Dendritic cell treated with granulocyte-macrophage colony-stimulating factor and Interleukin-4, amounts not matched to agents 40 ng/mL and 50 ng/mL, for 4 days (primary cell): ENCODE measurements at regions not wholly inside any gene's neighbourhood (a gene's known extent, or its start where the extent isn't known, plus 50 kb on each side); places are given as distances from the start of the nearest gene placed in this dataset.
A peak's percentile ranks its signal among the peaks of the same experiment; 100 is the strongest.
"Not testable (repeated sequence)": the region's sequence is repeated elsewhere in the genome, so short reads cannot be mapped to it uniquely, and the experiment has no call there.

Experiments used
- H3K27ac Mint-ChIP-seq: one replicate; pipeline ENCODE4 v1.8.0; 2022; ENCODE audit warnings: mild to moderate bottlenecking, mixed read lengths
- H3K27me3 Mint-ChIP-seq: one replicate; pipeline ENCODE4 v1.8.0; 2022; ENCODE audit warnings: mild to moderate bottlenecking, mixed read lengths
- H3K36me3 Mint-ChIP-seq: one replicate; pipeline ENCODE4 v1.8.0; 2022; ENCODE audit warnings: low read depth, mixed read lengths
- H3K4me1 Mint-ChIP-seq: one replicate; pipeline ENCODE4 v1.8.0; 2022; ENCODE audit warnings: low read depth, mixed read lengths
- H3K4me3 Mint-ChIP-seq: one replicate; pipeline ENCODE4 v1.8.0; 2022; ENCODE audit warnings: mild to moderate bottlenecking, moderate library complexity, mixed read lengths
- H3K9me3 Mint-ChIP-seq: one replicate; pipeline ENCODE4 v1.8.0; 2022; ENCODE audit warnings: mixed read lengths
- intact Hi-C: fragments of 100-400 bp; cut with micrococcal nuclease; formaldehyde crosslinking; loops from one replicate; pipeline ENCODE4 v1.15.0; 2022

DNA sequence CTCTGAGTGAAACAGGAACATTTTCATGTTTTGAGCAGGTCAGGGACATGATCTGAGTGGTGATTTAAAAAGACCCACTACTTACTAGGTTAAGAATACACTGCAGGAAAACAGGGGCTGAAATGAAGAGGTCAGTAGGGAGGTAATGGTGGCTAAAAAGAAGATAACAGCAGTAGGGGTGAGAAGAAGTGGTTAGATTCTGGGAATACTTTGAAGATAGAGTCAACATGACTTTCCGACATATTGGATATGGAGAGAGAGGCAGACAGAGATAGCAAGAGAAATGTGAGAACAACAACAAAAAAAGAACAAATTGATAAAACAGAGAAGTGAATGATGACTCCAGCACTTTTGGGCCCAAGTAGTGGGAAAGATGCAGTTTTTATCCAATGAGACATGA, 168.0 kb downstream of the ALX1 start:
- no peaks in the 10 kb centered on the region for H3K36me3 Mint-ChIP-seq
- peaks cover 10% of the 10 kb centered on the region for H3K4me1 Mint-ChIP-seq
- H3K27me3 Mint-ChIP-seq: no peaks in the 10 kb centered on the region
- no peak overlapping the region for H3K27ac Mint-ChIP-seq
- no peaks in the 10 kb centered on the region for H3K9me3 Mint-ChIP-seq
- H3K4me3 Mint-ChIP-seq: no peak overlapping the region
- intact Hi-C loops: loop anchor here (2.0 kb wide), 1 partner anchor 23 kb away; no protein-coding TSS in a partner anchor

DNA sequence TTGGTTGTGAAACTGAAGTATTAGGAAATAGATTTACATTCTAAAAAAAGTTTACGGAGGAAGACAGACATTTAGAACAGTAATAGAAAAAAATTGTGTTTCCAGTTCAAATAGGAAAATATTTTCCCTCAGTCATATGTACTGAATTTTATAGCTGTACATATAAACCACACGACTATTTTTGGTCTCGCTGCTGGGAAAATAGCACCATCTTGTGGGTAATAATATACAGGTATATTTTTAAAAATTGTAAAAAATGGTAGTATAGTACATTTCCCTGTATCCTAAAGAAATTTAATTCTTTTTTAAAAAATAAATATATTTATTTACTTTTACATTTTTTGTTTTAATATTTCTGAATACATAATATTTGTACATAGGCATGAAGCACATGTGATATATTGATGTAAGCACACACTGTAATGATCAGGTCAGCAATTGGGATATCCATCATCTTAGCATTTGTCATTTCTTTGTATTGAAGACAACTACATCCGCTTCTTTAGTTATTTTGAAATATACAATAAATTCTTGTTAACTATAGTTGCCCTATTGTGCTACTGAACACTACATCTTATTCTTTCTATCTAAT, 168.6 kb downstream of the ALX1 start:
- intact Hi-C loops: loop anchor here (2.0 kb wide), 1 partner anchor 24 kb away; no protein-coding TSS in a partner anchor

DNA sequence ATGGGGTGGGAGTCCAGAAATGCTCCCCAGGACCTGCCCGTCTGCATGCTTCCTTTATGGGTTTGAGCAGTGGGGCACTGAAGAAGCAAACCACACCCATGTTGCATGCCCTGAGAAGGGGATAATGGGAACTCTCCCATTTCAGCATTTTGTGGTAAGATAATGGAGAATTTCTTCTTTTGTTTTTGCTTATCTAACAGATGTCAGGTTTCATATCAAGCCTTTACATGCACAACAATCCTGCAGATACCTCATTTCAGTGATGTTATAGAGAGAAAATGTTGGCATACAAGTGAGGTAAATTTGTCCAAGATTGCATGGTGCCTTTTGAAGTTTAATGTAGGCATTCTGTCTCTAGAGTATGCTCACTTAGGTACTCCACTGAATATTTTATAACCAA, 177.0 kb downstream of the ALX1 start:
- Mint-ChIP-seq H3K4me1 (no peaks in the 10 kb centered on the region), H3K9me3 (no peaks in the 10 kb centered on the region), H3K4me3 (no peak overlapping the region), H3K27ac (no peak overlapping the region), H3K36me3 (no peaks in the 10 kb centered on the region), H3K27me3 (no peaks in the 10 kb centered on the region)
- intact Hi-C loops: no loop called here

More for the DNA sequence above, 168.6 kb downstream of the ALX1 start:
- Mint-ChIP-seq H3K4me3 (no peak overlapping the region), H3K4me1 (peaks cover 10% of the 10 kb centered on the region), H3K9me3 (no peaks in the 10 kb centered on the region), H3K27me3 (no peaks in the 10 kb centered on the region), H3K36me3 (no peaks in the 10 kb centered on the region), H3K27ac (no peak overlapping the region)

DNA sequence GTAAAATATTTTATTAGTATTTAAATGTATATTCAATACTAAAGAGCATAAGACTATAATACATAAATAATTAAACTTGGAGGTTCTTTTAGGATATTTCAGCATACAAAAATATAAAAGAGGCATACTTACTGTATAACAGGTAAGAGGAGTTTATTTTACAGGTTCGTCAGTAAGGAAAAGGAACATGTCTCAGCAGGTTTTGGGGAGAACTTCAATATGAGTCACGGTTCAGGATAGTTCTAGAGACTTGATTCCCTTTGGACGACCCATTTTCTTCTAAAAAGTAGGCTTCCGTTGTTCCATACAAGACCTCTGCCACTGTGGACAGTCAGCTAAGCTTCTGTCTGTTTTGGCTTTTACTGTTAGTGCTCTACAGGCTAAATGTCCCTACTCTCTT, 181.1 kb downstream of the ALX1 start:
- Mint-ChIP-seq H3K27ac (no peak overlapping the region), H3K9me3 (no peaks in the 10 kb centered on the region), H3K4me3 (no peak overlapping the region), H3K36me3 (no peaks in the 10 kb centered on the region), H3K4me1 (no peaks in the 10 kb centered on the region), H3K27me3 (no peaks in the 10 kb centered on the region)
- intact Hi-C loops: no loop called here

DNA sequence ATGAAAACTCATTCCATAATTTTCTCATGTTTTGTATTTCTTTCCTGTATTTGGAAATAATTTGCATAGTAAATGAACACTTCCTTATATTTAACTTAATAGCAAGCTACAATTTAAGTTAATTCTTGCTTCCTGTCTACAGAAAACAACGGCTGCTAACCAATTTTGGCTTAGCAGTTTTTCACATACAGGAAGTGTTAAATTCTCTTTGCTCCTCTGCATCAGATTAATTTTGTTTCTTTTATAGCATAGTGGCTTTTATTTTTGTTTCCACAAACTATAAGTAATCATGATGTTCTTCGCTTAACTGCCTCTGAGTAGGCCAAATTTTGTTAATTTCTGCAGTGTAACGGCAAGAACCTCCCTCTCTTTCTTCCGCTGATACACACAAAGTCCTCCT, 182.9 kb downstream of the ALX1 start:
- Mint-ChIP-seq H3K27ac (no peak overlapping the region), H3K27me3 (no peaks in the 10 kb centered on the region), H3K4me3 (no peak overlapping the region), H3K4me1 (no peaks in the 10 kb centered on the region), H3K9me3 (no peaks in the 10 kb centered on the region), H3K36me3 (no peaks in the 10 kb centered on the region)
- intact Hi-C loops: no loop called here

DNA sequence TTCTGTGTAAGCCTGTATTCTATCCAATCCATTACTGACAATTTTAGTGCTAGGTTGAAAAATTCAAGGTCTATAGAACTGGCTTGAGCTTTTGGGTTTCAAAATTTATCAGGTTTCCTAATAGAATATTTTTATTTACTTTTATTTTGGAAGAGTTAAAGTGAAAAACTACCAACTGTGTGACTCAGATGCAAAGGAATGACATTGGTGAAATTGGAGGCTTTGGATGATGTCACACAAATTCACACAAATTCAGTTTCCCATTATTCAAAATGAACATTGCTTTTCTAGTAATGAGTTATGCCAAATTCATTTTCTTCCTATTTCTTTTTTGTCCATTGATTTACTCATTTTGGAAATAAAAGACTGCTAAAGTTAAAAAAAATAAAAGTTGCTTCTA, 186.9 kb downstream of the ALX1 start:
- intact Hi-C loops: no loop called here
- peaks cover 14% of the 10 kb centered on the region for H3K4me1 Mint-ChIP-seq
- peaks cover 1% of the 10 kb centered on the region for H3K27me3 Mint-ChIP-seq
- no peaks in the 10 kb centered on the region for H3K9me3 Mint-ChIP-seq
- no peak overlapping the region for H3K27ac Mint-ChIP-seq
- H3K36me3 Mint-ChIP-seq: no peaks in the 10 kb centered on the region
- no peak overlapping the region for H3K4me3 Mint-ChIP-seq

DNA sequence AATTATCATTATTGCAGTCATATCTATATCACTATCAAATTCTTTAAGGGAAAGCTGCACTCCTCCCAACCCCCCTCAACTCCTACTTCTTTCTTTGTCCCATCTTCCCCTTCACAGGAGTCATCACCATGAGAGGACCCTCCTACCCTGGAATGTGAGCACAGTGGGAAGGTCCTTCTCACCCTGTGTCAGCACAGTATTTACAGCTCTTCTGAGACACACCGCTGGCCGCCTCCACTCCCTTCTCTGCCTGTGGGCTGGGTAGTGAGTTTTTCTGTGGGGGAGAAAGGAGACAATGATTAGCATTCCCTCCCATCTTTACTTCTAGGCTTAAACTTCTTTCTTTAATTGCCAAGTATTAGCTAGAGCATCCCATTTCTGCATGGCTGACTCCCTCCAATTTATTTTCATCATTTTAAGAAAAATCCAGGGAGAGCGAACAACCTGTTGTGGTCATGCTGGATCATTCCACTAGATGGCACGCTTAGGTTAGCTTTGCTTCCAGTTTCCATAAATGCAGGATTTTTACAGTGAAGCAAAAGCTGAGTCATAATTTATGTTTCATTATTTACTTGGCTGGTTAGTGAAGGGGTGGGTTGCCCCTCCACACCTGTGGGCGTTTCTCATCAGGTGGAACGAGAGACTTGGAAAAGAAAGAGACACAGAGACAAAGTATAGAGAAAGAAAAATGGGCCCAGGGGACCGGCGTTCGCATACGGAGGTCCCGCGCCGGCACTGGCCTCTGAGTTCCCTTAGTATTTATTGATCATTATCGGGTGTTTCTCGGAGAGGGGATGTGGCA, 188.5 kb downstream of the ALX1 start:
- Mint-ChIP-seq H3K9me3 (no peaks in the 10 kb centered on the region), H3K4me3 (peak overlapping the region; percentile 80), H3K27me3 (peaks cover 1% of the 10 kb centered on the region), H3K4me1 (peaks cover 14% of the 10 kb centered on the region), H3K27ac (peak overlapping the region; percentile 83), H3K36me3 (no peaks in the 10 kb centered on the region)
- intact Hi-C loops: loop anchor here (1.0 to 2.0 kb wide), 2 partner anchors 399 to 452 kb away; no protein-coding TSS in a partner anchor

DNA sequence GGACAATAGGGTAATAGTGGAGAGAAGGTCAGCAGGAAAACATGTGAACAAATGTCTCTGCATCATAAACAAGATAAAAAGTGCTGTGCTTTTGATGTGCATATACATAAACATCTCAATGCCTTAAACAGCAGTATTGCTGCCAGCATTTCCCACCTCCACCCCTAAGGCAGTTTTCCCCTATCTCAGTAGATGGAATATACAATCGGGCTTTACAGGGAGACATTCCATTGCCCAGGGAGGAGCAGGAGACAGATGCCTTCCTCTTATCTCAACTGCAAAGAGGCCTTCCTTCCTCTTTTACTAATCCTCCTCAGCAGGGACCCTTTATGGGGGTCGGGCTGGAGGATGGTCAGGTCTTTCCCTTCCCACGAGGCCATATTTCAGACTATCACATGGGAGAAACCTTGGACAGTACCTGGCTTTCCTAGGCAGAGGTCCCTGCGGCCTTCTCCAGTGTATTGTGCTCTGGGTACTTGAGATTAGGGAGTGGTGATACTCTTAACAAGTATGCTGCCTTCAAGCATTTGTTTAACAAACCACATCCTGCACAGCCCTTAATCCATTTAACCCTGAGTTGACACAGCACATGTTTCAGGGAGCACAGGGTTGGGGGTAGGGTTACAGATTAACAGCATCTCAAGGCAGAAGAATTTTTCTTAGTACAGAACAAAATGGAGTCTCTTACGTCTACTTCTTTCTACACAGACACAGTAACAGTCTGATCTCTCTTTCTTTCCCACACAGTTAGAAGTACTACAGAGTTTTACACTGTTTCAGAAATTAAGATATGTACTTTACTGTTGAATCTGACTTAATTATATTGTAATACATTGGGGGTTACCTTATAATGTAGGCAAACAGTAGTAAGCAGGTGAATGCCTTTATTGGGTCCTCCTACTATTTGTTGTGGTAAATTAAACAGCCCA, 189.4 kb downstream of the ALX1 start:
- not testable (repeated sequence) for H3K9me3 Mint-ChIP-seq, H3K27me3 Mint-ChIP-seq, H3K36me3 Mint-ChIP-seq
- Mint-ChIP-seq H3K27ac (peak overlapping the region; percentile 83), H3K4me1 (peaks cover 14% of the 10 kb centered on the region), H3K4me3 (peak overlapping the region; percentile 80)
- intact Hi-C loops: loop anchor here (2.0 kb wide), 1 partner anchor 451 kb away; no protein-coding TSS in a partner anchor

DNA sequence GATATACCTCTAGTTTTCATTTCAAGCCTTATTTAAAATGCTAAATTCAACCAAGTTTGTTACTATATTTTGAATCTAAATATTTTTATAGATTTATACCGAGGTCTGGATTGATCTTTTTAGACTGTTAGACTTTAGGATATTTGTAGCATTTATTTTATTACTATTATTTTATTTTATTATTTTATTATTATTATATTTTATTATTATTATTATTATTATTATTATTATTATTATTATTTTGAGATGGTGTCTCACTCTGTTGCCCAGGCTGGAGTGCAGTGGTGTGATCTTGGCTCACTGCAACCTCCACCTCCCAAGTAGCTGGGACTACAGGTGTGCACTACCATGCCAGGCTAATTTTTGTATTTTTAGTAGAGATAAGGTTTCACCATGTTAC, 195.3 kb downstream of the ALX1 start:
- H3K9me3 Mint-ChIP-seq, H3K4me3 Mint-ChIP-seq, H3K27me3 Mint-ChIP-seq, H3K36me3 Mint-ChIP-seq, H3K4me1 Mint-ChIP-seq, H3K27ac Mint-ChIP-seq, intact Hi-C loops: not testable (repeated sequence)

DNA sequence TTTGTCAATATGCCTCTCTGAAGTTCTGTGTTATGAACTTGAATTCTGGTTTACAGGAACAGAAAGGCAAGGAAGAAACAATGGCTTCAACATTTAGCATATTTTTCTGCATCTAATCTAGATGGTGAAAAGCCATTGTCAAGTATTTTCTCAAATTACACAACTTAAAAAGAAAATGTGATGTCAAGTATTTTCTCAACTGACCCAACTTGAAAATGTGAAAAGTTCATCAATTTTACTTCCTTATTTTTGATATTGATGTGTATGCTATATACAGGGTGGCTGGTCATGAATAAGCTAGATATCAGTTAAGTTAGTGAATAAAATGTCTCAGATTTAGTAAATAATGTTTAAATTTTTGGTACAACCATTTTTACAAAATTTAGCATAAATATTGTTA, 196.7 kb downstream of the ALX1 start:
- Mint-ChIP-seq H3K36me3 (no peaks in the 10 kb centered on the region), H3K27ac (no peak overlapping the region), H3K4me1 (no peaks in the 10 kb centered on the region), H3K4me3 (no peak overlapping the region), H3K9me3 (no peaks in the 10 kb centered on the region), H3K27me3 (no peaks in the 10 kb centered on the region)
- intact Hi-C loops: no loop called here

DNA sequence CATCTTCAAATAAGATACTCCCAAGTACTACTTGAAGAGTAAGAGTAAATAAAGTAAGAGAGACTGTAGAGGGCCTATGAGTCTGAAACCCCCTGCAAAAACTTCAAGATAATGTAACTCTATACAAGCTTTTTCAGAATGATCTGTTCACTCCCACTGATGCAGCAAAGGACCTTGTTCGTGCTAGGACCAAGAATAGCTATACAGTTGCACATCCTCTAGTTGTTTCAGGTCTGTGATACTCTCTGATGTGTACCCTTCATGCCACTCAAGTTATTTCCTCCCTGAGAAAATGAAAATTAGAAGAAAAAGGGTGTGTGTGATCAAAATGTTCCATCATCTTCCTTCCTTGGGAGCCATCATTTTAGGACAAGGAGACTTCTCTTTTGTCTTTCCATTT, 204.4 kb downstream of the ALX1 start:
- intact Hi-C loops: no loop called here
- Mint-ChIP-seq H3K4me3 (no peak overlapping the region), H3K9me3 (no peaks in the 10 kb centered on the region), H3K4me1 (no peaks in the 10 kb centered on the region), H3K27me3 (no peaks in the 10 kb centered on the region), H3K36me3 (no peaks in the 10 kb centered on the region), H3K27ac (no peak overlapping the region)

DNA sequence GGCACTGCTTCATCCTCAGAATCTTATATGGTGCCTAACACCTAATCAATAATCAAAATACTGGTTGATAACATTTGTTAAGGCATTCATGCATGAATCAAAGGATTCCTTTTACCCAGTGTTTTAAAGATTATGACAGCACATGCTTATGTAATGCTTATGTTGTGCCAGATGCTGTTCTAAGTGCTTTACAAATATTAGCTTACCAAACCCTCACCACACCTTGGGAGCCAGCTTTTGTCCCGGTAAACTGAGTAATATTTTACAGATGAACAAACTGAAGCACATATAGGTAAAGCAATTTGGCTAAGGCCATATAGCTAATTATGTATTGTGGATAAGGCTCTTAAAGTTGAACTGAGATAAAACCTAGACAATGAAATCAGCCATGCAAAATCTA, 209.2 kb downstream of the ALX1 start:
- intact Hi-C loops: no loop called here
- no peaks in the 10 kb centered on the region for H3K36me3 Mint-ChIP-seq
- no peaks in the 10 kb centered on the region for H3K27me3 Mint-ChIP-seq
- H3K9me3 Mint-ChIP-seq: peaks cover 8% of the 10 kb centered on the region
- H3K27ac Mint-ChIP-seq: no peak overlapping the region
- no peaks in the 10 kb centered on the region for H3K4me1 Mint-ChIP-seq
- H3K4me3 Mint-ChIP-seq: no peak overlapping the region

DNA sequence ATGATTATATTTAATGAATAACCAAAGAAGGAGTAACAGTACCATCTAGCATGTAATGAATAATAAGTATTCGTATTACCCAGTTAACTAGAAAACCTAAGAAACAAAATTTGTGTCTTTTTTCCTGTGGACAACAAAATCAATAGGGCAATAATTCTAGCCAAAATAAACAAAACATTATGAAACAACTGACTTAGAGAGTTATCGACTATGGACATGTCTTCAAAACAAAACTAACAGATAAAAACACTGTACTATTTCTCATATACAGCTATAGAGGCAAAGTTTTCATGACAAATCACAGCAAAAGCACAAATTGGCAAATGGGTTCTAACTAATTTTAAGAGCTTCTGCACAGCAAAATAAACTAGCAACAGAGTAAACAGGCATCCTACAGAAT, 224.1 kb downstream of the ALX1 start:
- Mint-ChIP-seq H3K9me3 (no peaks in the 10 kb centered on the region), H3K4me3 (no peak overlapping the region), H3K27me3 (no peaks in the 10 kb centered on the region), H3K4me1 (no peaks in the 10 kb centered on the region), H3K36me3 (no peaks in the 10 kb centered on the region), H3K27ac (no peak overlapping the region)
- intact Hi-C loops: no loop called here

DNA sequence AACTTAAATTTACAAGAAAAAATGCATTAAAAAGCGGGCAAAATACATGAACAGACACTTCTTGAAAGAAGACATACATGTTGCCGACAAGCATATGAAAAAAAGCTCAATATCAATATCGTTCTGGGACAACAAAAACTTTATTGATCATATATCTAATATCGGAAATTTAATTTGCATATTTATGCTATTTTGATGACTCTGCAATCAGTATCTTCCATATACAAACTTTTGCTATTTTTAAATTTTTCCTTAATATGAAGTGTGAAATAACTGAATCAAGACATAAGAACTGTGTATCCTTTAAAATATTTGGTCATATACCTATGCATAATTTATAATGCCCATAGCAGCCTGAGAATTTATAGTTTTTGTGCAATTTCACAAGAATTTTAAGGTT, 224.6 kb downstream of the ALX1 start:
- no peaks in the 10 kb centered on the region for H3K36me3 Mint-ChIP-seq
- H3K27ac Mint-ChIP-seq: no peak overlapping the region
- no peaks in the 10 kb centered on the region for H3K9me3 Mint-ChIP-seq
- no peaks in the 10 kb centered on the region for H3K4me1 Mint-ChIP-seq
- no peak overlapping the region for H3K4me3 Mint-ChIP-seq
- intact Hi-C loops: no loop called here
- no peaks in the 10 kb centered on the region for H3K27me3 Mint-ChIP-seq
